SK-N-SH treated with all-trans-retinoic acid at 6 μM for 48 hours (cell line): ENCODE measurements at regions not wholly inside any gene's neighbourhood (a gene's known extent, or its start where the extent isn't known, plus 50 kb on each side); places are given as distances from the start of the nearest gene placed in this dataset.

ENCODE experiments used
- ARNTL ChIP-seq: fragments of 450-650 bp; formaldehyde crosslinking; IDR thresholded peaks from 2 replicates; pipeline ENCODE4 v1.5.0; 2020; ENCODE audit warnings: low read depth, mild to moderate bottlenecking, moderate library complexity, borderline replicate concordance
- CREB5 ChIP-seq: fragments of 250-450 bp; sonication (Bioruptor Pico); IDR thresholded peaks from 2 replicates; pipeline ENCODE4 v1.5.1; 2020; ENCODE audit warnings: low read depth, mild to moderate bottlenecking, moderate library complexity
- CSDC2 ChIP-seq: fragments of 250-450 bp; sonication (Bioruptor Pico); IDR thresholded peaks from 2 replicates; pipeline ENCODE4 v1.5.0; 2020; ENCODE audit warnings: mild to moderate bottlenecking, moderate library complexity
- CSRNP3 ChIP-seq: fragments of 250-450 bp; sonication (Bioruptor Pico); IDR thresholded peaks from 2 replicates; pipeline ENCODE4 v1.5.1; 2021; ENCODE audit warnings: mild to moderate bottlenecking, moderate library complexity
- GLIS3 ChIP-seq: fragments of 250-450 bp; sonication (Bioruptor Pico); IDR thresholded peaks from 2 replicates; pipeline ENCODE4 v1.5.0; 2020; ENCODE audit warnings: mild to moderate bottlenecking, moderate library complexity
- RARB ChIP-seq: fragments of 250-450 bp; sonication (Bioruptor Pico); IDR thresholded peaks from 2 replicates; pipeline ENCODE4 v1.8.0; 2021; ENCODE audit warnings: mild to moderate bottlenecking, moderate library complexity
- TOX ChIP-seq: fragments of 250-450 bp; sonication (Bioruptor Pico); IDR thresholded peaks from 2 replicates; pipeline ENCODE4 v1.8.0; 2021; ENCODE audit warnings: mild to moderate bottlenecking, moderate library complexity, borderline replicate concordance
- TSHZ2 ChIP-seq: fragments of 250-450 bp; sonication (Bioruptor Pico); IDR thresholded peaks from 2 replicates; pipeline ENCODE4 v1.5.0; 2020; ENCODE audit warnings: mild to moderate bottlenecking, moderate library complexity
- ZC3H10 ChIP-seq: fragments of 250-450 bp; sonication (Bioruptor Pico); IDR thresholded peaks from 2 replicates; pipeline ENCODE4 v1.5.1; 2021; ENCODE audit warnings: mild to moderate bottlenecking, moderate library complexity
- ZFP3 ChIP-seq: fragments of 250-450 bp; sonication (Bioruptor Pico); IDR thresholded peaks from 2 replicates; pipeline ENCODE4 v1.5.0; 2020; ENCODE audit warnings: mild to moderate bottlenecking, moderate library complexity

- TF ChIP-seq TOX (CRISPR knock-in tag) (no peak), RARB (CRISPR knock-in tag) (no peak), ZC3H10 (CRISPR knock-in tag) (no peak), CSRNP3 (CRISPR knock-in tag) (no peak), TSHZ2 (CRISPR knock-in tag) (no peak), CREB5 (CRISPR knock-in tag) (no peak), GLIS3 (CRISPR knock-in tag) (no peak), CSDC2 (CRISPR knock-in tag) (no peak), ZFP3 (CRISPR knock-in tag) (no peak), ARNTL (CRISPR knock-in tag) (no peak)
Observed at GRCh38 chr2:83873110-83873509, 586.0 kb downstream of the SUCLG1 start.
